Gastrocnemius medialis (tissue), 4 donors: ENCODE measurements at regions not wholly inside any gene's neighbourhood (a gene's known extent, or its start where the extent isn't known, plus 50 kb on each side); places are given as distances from the start of the nearest gene placed in this dataset.

Experiments
- CTCF ChIP-seq, 5 experiments: fragments of 450-650 bp in 3 of 5; fragments of 200-600 bp in 2 of 5; sonication (generic) in 2 of 5; IDR thresholded peaks in 4 of 5; conservative IDR thresholded peaks in 1 of 5; 1 replicate in 4 of 5; 2 replicates in 1 of 5; pipeline ENCODE4 v1.5.1; 2016 to 2019; ENCODE audit warnings: antibody characterized with exemption in 5 of 5, mild to moderate bottlenecking in 3 of 5, moderate library complexity in 3 of 5
- POLR2A ChIP-seq, 2 donors: fragments of 450-650 bp; IDR thresholded peaks; one replicate each; pipeline ENCODE4 v1.6.1; 2017; ENCODE audit warnings: antibody characterized with exemption in 2 of 2, mild to moderate bottlenecking in 2 of 2, moderate library complexity in 2 of 2

- TF ChIP-seq CTCF (IDR thresholded peaks at IDR 0.05 in 4 of 5, conservative IDR thresholded peaks at IDR 0.05 in 1 of 5), result no peak
- TF ChIP-seq POLR2A (IDR thresholded peaks at IDR 0.05), result no peak
Observed at GRCh38 chr14:98951521-98952152, 320.4 kb downstream of the BCL11B start.
